SK-N-MC (cell line): ENCODE measurements at regions not wholly inside any gene's neighbourhood (a gene's known extent, or its start where the extent isn't known, plus 50 kb on each side); places are given as distances from the start of the nearest gene placed in this dataset.

ENCODE experiments used
- EZH2 ChIP-seq: fragments of 200-600 bp; sonication (generic); IDR thresholded peaks from one replicate; pipeline ENCODE4 v1.6.1; 2017; ENCODE audit warnings: antibody characterized with exemption
- FOXP2 ChIP-seq: optimal IDR thresholded peaks from 2 replicates; pipeline ENCODE3; 2011; ENCODE audit warnings: mild to moderate bottlenecking, moderate library complexity; ENCODE audit not compliant: insufficient read depth; ENCODE audit errors: extremely low read length, control extremely low read depth
- POLR2AphosphoS5 ChIP-seq: IDR thresholded peaks from 2 replicates; pipeline ENCODE4 v1.6.1; 2012; ENCODE audit warnings: mild to moderate bottlenecking, low read depth, low read length, borderline replicate concordance

DNA sequence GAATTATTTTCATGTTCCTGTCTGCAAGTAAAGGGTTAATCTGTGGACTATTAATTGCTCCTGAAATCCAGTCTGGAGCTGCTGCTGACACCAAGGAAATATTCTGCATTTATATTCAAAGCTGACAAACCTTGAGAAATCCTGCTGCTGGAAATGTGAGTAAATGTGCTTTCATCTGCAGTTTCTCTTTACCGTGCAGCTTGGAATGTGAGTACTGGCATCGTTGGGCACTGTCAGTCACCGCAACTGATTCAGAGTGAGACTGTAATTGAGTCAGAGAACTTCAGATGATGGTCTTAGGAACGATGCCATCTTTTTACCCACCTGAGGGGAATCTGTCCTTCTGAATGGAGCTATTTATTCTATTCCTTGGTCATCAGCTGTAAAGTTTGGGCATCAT, 420.6 kb downstream of the SIPA1L2 start:
- TF ChIP-seq EZH2 (no peak), POLR2AphosphoS5 (no peak), FOXP2 (no peak)
